HS-5 (cell line): ENCODE measurements at regions not wholly inside any gene's neighbourhood (a gene's known extent, or its start where the extent isn't known, plus 50 kb on each side); places are given as distances from the start of the nearest gene placed in this dataset.
A peak's percentile ranks its signal among the peaks of the same experiment; 100 is the strongest.

ENCODE experiments used
- DNase-seq: peaks from one replicate; pipeline ENCODE4 v3.0.0-alpha.2; 2012; ENCODE audit warnings: low read depth

- DNase-seq, result no peak
Measured at GRCh38 chr20:7257099-7257498, 489.6 kb downstream of the BMP2 start.

- DNase-seq, result no peak
Measured at GRCh38 chr20:7257692-7258466, 490.4 kb downstream of the BMP2 start.

- no peak for DNase-seq
Measured at GRCh38 chr20:7262803-7263202, 495.3 kb downstream of the BMP2 start.

GRCh38 chr20:7264137-7264536 lies 496.7 kb downstream of the BMP2 start:
- DNase-seq, result no peak

- DNase-seq, result no peak
Measured at GRCh38 chr20:7269452-7269851, 502.0 kb downstream of the BMP2 start.

GRCh38 chr20:7272512-7272911 lies 505.0 kb downstream of the BMP2 start:
- DNase-seq, result no peak

GRCh38 chr20:7274870-7275269 lies 507.4 kb downstream of the BMP2 start:
- DNase-seq, result no peak

- DNase-seq, result no peak
Measured at GRCh38 chr20:7275645-7276237, 508.3 kb downstream of the BMP2 start.

GRCh38 chr20:7285918-7286556 lies 518.6 kb downstream of the BMP2 start:
- DNase-seq, result peak; percentile 57

GRCh38 chr20:7291323-7291943 lies 523.9 kb downstream of the BMP2 start:
- DNase-seq, result no peak

GRCh38 chr20:7291946-7292345 lies 524.5 kb downstream of the BMP2 start:
- DNase-seq, result no peak

- DNase-seq, result no peak
Measured at GRCh38 chr20:7294816-7295360, 527.4 kb downstream of the BMP2 start.

- no peak for DNase-seq
Measured at GRCh38 chr20:7301807-7302206, 534.3 kb downstream of the BMP2 start.

- DNase-seq, result no peak
Measured at GRCh38 chr20:7302250-7302649, 534.8 kb downstream of the BMP2 start.

- no peak for DNase-seq
Measured at GRCh38 chr20:7305976-7306375, 538.5 kb downstream of the BMP2 start.

GRCh38 chr20:7308163-7308562 lies 540.7 kb downstream of the BMP2 start:
- no peak for DNase-seq

GRCh38 chr20:7313047-7313446 lies 545.6 kb downstream of the BMP2 start:
- DNase-seq, result no peak

GRCh38 chr20:7323957-7324356 lies 556.5 kb downstream of the BMP2 start:
- no peak for DNase-seq

- DNase-seq, result no peak
Measured at GRCh38 chr20:7327810-7328209, 560.3 kb downstream of the BMP2 start.

- no peak for DNase-seq
Measured at GRCh38 chr20:7330850-7331249, 563.4 kb downstream of the BMP2 start.

- DNase-seq, result no peak
Measured at GRCh38 chr20:7332169-7332568, 564.7 kb downstream of the BMP2 start.

GRCh38 chr20:7333841-7334240 lies 566.4 kb downstream of the BMP2 start:
- DNase-seq, result peak; percentile 25

- no peak for DNase-seq
Measured at GRCh38 chr20:7346026-7346425, 578.5 kb downstream of the BMP2 start.
